ENCODE measurements at regions not wholly inside any gene's neighbourhood (a gene's known extent, or its start where the extent isn't known, plus 50 kb on each side); places are given as distances from the start of the nearest gene placed in this dataset.
"Not testable (repeated sequence)": the region's sequence is repeated elsewhere in the genome, so short reads cannot be mapped to it uniquely, and the experiment has no call there.

- no peak for DNase-seq
- Mint-ChIP-seq H3K9me3 (no peaks in the 10 kb centered on the region), H3K27ac (no peak overlapping the region), H3K27me3 (ENCODE audit: low read depth in 3 of 3) (no peaks in the 10 kb centered on the region), H3K4me1 (no peaks in the 10 kb centered on the region), H3K36me3 (no peaks in the 10 kb centered on the region), H3K4me3 (no peak overlapping the region)
- H3K36me3 ChIP-seq (replicated peaks in 1 of 2; ENCODE audit: control insufficient read depth in 1 of 2, insufficient read depth in 2 of 2, low read length in 2 of 2), result no peaks in the 10 kb centered on the region
- no peaks in the 10 kb centered on the region for H3K27me3 ChIP-seq (ENCODE audit: control insufficient read depth in 2 of 2, insufficient read depth in 2 of 2, low read length in 2 of 2)
- H3K4me2 ChIP-seq (replicated peaks; ENCODE audit: extremely low read depth, low read length, poor library complexity, severe bottlenecking), result no peak overlapping the region
- no peak overlapping the region for H3K4me3 ChIP-seq (replicated peaks in 1 of 3; ENCODE audit: low read depth in 2 of 3, low read length in 3 of 3)
- no peak for TF ChIP-seq CTCF (IDR thresholded peaks at IDR 0.05)
- H3K9ac ChIP-seq (ENCODE audit: insufficient read depth, low read length, poor library complexity, severe bottlenecking), result no peak overlapping the region
- H3K9me3 ChIP-seq (replicated peaks in 1 of 2; ENCODE audit: control insufficient read depth in 1 of 2, insufficient read depth in 1 of 2, low read length in 2 of 2), result no peaks in the 10 kb centered on the region
- WGBS (ENCODE audit: insufficient coverage), result 92% methylated on average over 2 of the region's 3 CpGs
- intact Hi-C loops (cut with micrococcal nuclease), result no loop called here
- H3K27ac ChIP-seq (ENCODE audit: low read depth in 1 of 2, low read length in 2 of 2), result no peak overlapping the region
- no peaks in the 10 kb centered on the region for H4K20me1 ChIP-seq (ENCODE audit: insufficient read depth, low read length)
- H3K4me1 ChIP-seq (ENCODE audit: control insufficient read depth in 1 of 2, insufficient read depth in 2 of 2, low read length in 2 of 2), result no peaks in the 10 kb centered on the region
- no peaks in the 10 kb centered on the region for H3K79me2 ChIP-seq (ENCODE audit: insufficient read depth, low read length)
- no peak overlapping the region for H2AFZ ChIP-seq (ENCODE audit: insufficient read depth, low read depth, low read length, poor library complexity, severe bottlenecking)
Measured at GRCh38 chr6:56814308-56814707, 140.6 kb upstream of the BEND6 start.

GRCh38 chr6:56812851-56813250, 142.1 kb upstream of the BEND6 start:
- no CpG with 5 or more reads among the region's 3 CpGs for WGBS (ENCODE audit: insufficient coverage)
- H2AFZ ChIP-seq (ENCODE audit: insufficient read depth, low read depth, low read length, poor library complexity, severe bottlenecking); H3K27me3 ChIP-seq (ENCODE audit: control insufficient read depth in 2 of 2, insufficient read depth in 2 of 2, low read length in 2 of 2); H4K20me1 ChIP-seq (ENCODE audit: insufficient read depth, low read length); DNase-seq; H3K9me3 Mint-ChIP-seq; H3K27ac ChIP-seq (ENCODE audit: low read depth in 1 of 2, low read length in 2 of 2); H3K9ac ChIP-seq (ENCODE audit: insufficient read depth, low read length, poor library complexity, severe bottlenecking); H3K4me1 ChIP-seq (ENCODE audit: control insufficient read depth in 1 of 2, insufficient read depth in 2 of 2, low read length in 2 of 2); H3K4me1 Mint-ChIP-seq; H3K27ac Mint-ChIP-seq; H3K27me3 Mint-ChIP-seq (ENCODE audit: low read depth in 3 of 3); H3K79me2 ChIP-seq (ENCODE audit: insufficient read depth, low read length); H3K36me3 ChIP-seq (replicated peaks in 1 of 2; ENCODE audit: control insufficient read depth in 1 of 2, insufficient read depth in 2 of 2, low read length in 2 of 2); H3K36me3 Mint-ChIP-seq; H3K9me3 ChIP-seq (replicated peaks in 1 of 2; ENCODE audit: control insufficient read depth in 1 of 2, insufficient read depth in 1 of 2, low read length in 2 of 2); H3K4me3 ChIP-seq (replicated peaks in 1 of 3; ENCODE audit: low read depth in 2 of 3, low read length in 3 of 3); H3K4me2 ChIP-seq (replicated peaks; ENCODE audit: extremely low read depth, low read length, poor library complexity, severe bottlenecking); intact Hi-C loops (cut with micrococcal nuclease); H3K4me3 Mint-ChIP-seq: not testable (repeated sequence)
